ENCODE measurements at regions not wholly inside any gene's neighbourhood (a gene's known extent, or its start where the extent isn't known, plus 50 kb on each side); places are given as distances from the start of the nearest gene placed in this dataset.

DNA sequence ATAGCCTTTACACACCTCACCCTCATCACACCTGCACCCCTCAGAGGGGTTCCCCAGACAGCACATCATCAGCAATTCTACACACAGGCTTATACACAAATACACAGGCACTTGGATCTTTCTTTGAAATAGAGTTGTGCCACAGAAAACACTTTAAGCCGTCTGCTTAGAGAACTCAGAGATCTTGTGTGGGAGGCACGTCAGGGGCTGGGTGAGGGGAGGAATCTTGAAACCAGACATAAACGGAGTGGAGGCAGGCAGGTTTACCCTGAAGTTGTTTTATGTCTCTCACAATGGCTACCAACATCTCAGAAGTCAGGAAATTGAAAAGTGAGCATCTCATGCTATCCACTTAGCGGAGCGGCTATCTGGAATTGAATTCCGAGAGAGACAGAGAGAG, 151.9 kb upstream of the GJB5 start:
- Histone ChIP-seq H3K36me3 (no peaks in the 10 kb centered on the region), H3K4me1 (ENCODE audit: low read depth) (no peaks in the 10 kb centered on the region), H3K27me3 (peaks cover 52% of the 10 kb centered on the region), H3K9me3 (ENCODE audit: low read depth) (no peaks in the 10 kb centered on the region), H3K27ac (no peak overlapping the region), H3K4me3 (no peak overlapping the region)
- DNase-seq (ENCODE audit: low read depth in 1 of 2, low spot score in 1 of 2) = no peak
- TF ChIP-seq, protein P1, sequence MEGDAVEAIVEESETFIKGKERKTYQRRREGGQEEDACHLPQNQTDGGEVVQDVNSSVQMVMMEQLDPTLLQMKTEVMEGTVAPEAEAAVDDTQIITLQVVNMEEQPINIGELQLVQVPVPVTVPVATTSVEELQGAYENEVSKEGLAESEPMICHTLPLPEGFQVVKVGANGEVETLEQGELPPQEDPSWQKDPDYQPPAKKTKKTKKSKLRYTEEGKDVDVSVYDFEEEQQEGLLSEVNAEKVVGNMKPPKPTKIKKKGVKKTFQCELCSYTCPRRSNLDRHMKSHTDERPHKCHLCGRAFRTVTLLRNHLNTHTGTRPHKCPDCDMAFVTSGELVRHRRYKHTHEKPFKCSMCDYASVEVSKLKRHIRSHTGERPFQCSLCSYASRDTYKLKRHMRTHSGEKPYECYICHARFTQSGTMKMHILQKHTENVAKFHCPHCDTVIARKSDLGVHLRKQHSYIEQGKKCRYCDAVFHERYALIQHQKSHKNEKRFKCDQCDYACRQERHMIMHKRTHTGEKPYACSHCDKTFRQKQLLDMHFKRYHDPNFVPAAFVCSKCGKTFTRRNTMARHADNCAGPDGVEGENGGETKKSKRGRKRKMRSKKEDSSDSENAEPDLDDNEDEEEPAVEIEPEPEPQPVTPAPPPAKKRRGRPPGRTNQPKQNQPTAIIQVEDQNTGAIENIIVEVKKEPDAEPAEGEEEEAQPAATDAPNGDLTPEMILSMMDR (IDR thresholded peaks at IDR 0.05; ENCODE audit: low read depth, low read length) = no peak

DNA sequence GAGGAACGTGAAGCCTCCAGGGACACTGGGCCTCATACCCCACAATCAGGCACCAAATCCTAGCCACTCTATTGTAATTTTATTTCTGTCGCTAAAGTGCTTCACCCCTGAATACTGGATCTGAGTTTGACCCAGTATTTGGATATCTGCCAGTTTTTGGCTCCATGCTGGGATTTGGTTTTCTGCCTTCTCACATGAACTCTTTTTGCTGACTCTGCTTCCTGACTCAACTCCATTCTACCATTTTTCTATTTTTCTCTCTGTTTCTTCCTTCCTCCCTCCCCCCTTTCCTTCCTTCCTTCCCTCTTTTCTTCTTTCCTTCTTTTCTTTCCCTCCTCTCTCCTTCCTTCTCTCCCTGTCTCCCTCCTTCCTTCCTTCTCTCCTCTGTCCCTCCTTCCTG, 151.3 kb upstream of the GJB5 start:
- peaks cover 49% of the 10 kb centered on the region for H3K27me3 ChIP-seq
- H3K27ac ChIP-seq = no peak overlapping the region
- H3K36me3 ChIP-seq = no peaks in the 10 kb centered on the region
- H3K9me3 ChIP-seq (ENCODE audit: low read depth) = no peaks in the 10 kb centered on the region
- TF ChIP-seq, protein P1 (IDR thresholded peaks at IDR 0.05; ENCODE audit: low read depth, low read length) = no peak
- no peak overlapping the region for H3K4me3 ChIP-seq
- no peak for DNase-seq (ENCODE audit: low read depth in 1 of 2, low spot score in 1 of 2)
- H3K4me1 ChIP-seq (ENCODE audit: low read depth) = no peaks in the 10 kb centered on the region

DNA sequence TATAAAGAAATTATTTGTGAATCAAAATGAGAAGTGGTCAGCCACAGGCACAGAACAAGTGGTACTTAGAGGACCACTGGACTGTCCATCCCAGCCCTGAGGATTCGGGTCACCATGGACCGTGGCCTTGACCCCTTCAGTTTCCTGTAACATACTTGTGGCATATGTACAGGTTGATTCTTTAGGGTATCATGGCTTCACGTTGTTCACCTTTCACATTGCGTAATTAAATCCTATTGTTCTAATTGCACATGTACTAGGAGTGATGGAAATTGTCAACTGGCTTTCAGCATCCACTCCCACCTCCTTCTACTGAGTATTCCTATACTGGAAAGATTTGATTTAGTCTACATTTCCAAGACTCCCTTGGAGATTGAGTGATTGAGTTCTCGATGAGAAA, 148.3 kb upstream of the GJB5 start:
- H3K36me3 ChIP-seq = no peaks in the 10 kb centered on the region
- no peaks in the 10 kb centered on the region for H3K4me1 ChIP-seq (ENCODE audit: low read depth)
- no peak overlapping the region for H3K4me3 ChIP-seq
- peaks cover 25% of the 10 kb centered on the region for H3K27me3 ChIP-seq
- DNase-seq (ENCODE audit: low read depth in 1 of 2, low spot score in 1 of 2) = no peak
- no peaks in the 10 kb centered on the region for H3K9me3 ChIP-seq (ENCODE audit: low read depth)
- TF ChIP-seq, protein P1 (IDR thresholded peaks at IDR 0.05; ENCODE audit: low read depth, low read length) = no peak
- H3K27ac ChIP-seq = no peak overlapping the region

DNA sequence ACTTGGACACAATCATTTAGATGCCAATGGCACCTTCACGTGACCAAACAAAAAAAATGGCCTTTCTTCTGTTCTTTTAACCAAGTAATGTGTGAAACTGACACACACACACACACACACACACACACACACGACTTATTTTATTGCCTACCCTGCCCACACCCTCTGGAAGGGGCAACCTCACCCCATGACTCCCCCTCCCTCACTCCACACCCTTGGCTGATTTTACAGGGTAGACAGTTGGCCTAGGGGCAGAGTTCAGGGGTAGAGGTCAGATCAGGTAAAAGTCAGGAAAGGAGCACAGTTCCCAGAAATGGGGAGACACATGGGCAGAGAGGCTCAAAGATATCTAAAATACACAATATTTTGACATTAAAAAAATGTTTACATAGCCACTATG, 144.8 kb upstream of the GJB5 start:
- Histone ChIP-seq H3K27ac (no peak overlapping the region), H3K9me3 (ENCODE audit: low read depth) (no peaks in the 10 kb centered on the region), H3K4me3 (no peak overlapping the region), H3K4me1 (ENCODE audit: low read depth) (no peaks in the 10 kb centered on the region), H3K27me3 (peaks cover 5% of the 10 kb centered on the region), H3K36me3 (no peaks in the 10 kb centered on the region)
- TF ChIP-seq, protein P1 (IDR thresholded peaks at IDR 0.05; ENCODE audit: low read depth, low read length) = no peak
- DNase-seq (ENCODE audit: low read depth in 1 of 2, low spot score in 1 of 2) = no peak

DNA sequence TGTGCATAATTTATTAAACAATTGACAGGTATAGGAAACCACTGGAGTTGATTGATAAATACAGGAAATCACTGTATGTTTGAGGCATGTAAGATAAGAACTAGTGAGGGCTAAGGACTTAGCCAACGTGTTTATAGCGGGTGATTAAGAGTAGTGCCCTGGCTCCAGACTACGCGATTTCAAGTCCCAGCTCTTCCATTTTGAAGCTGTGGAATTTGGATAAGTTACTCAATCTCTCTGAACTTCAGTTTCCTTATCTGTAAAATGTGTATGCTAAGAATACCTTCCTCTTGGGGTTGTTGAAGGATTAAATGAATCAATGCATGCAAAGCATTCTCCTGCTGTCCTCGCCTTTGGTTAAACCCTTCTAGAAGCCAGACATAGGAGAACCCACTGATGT, 143.3 kb upstream of the GJB5 start:
- TF ChIP-seq, protein P1 (IDR thresholded peaks at IDR 0.05; ENCODE audit: low read depth, low read length) = no peak

More for the DNA sequence above, 143.3 kb upstream of the GJB5 start:
- Histone ChIP-seq H3K9me3 (ENCODE audit: low read depth) (no peaks in the 10 kb centered on the region), H3K4me1 (ENCODE audit: low read depth) (no peaks in the 10 kb centered on the region), H3K27ac (no peak overlapping the region), H3K27me3 (peaks cover 5% of the 10 kb centered on the region), H3K4me3 (no peak overlapping the region), H3K36me3 (no peaks in the 10 kb centered on the region)
- DNase-seq (ENCODE audit: low read depth in 1 of 2, low spot score in 1 of 2) = no peak
